Stimulated activated memory B cell treated with anti-CD40 and anti-IgM and Interleukin-4, amounts not matched to agents 10 μg/mL and 1 μg/mL and 100 μg/mL, for 72 hours (primary cell): ENCODE measurements at regions not wholly inside any gene's neighbourhood (a gene's known extent, or its start where the extent isn't known, plus 50 kb on each side); places are given as distances from the start of the nearest gene placed in this dataset.
A peak's percentile ranks its signal among the peaks of the same experiment; 100 is the strongest.
"Not testable (repeated sequence)": the region's sequence is repeated elsewhere in the genome, so short reads cannot be mapped to it uniquely, and the experiment has no call there.

ENCODE experiments used
- ATAC-seq: fragments of 150-1000 bp; cut with Tn5 transposase; 2 replicates; pipeline ENCODE4 v1.10.0; 2021
- H3K27ac Mint-ChIP-seq: one replicate; pipeline ENCODE4 v1.8.0; 2022; ENCODE audit warnings: mild to moderate bottlenecking, mixed read lengths
- H3K27me3 Mint-ChIP-seq: one replicate; pipeline ENCODE4 v1.8.0; 2022; ENCODE audit warnings: mixed read lengths
- H3K36me3 Mint-ChIP-seq: one replicate; pipeline ENCODE4 v1.8.0; 2022; ENCODE audit warnings: mixed read lengths
- H3K4me1 Mint-ChIP-seq: one replicate; pipeline ENCODE4 v1.8.0; 2022; ENCODE audit warnings: mixed read lengths
- H3K4me3 Mint-ChIP-seq: one replicate; pipeline ENCODE4 v1.8.0; 2022; ENCODE audit warnings: mild to moderate bottlenecking, moderate library complexity, mixed read lengths
- H3K9me3 Mint-ChIP-seq: one replicate; pipeline ENCODE4 v1.8.0; 2022; ENCODE audit warnings: mixed read lengths

GRCh38 chr11:45754741-45755140 lies 50.2 kb upstream of the SLC35C1 start:
- Mint-ChIP-seq H3K36me3 (no peaks in the 10 kb centered on the region), H3K4me3 (no peak overlapping the region), H3K27ac (no peak overlapping the region), H3K9me3 (no peaks in the 10 kb centered on the region), H3K27me3 (peaks cover 76% of the 10 kb centered on the region), H3K4me1 (no peaks in the 10 kb centered on the region)
- no peak for ATAC-seq

- H3K4me3 Mint-ChIP-seq, result no peak overlapping the region
- H3K9me3 Mint-ChIP-seq, result no peaks in the 10 kb centered on the region
- ATAC-seq, result no peak
- no peak overlapping the region for H3K27ac Mint-ChIP-seq
- no peaks in the 10 kb centered on the region for H3K4me1 Mint-ChIP-seq
- no peaks in the 10 kb centered on the region for H3K36me3 Mint-ChIP-seq
- peaks cover 78% of the 10 kb centered on the region for H3K27me3 Mint-ChIP-seq
Measured at GRCh38 chr11:45754261-45754709, 50.7 kb upstream of the SLC35C1 start.

GRCh38 chr11:45752106-45752505 lies 52.8 kb upstream of the SLC35C1 start:
- no peak for ATAC-seq
- Mint-ChIP-seq H3K4me1 (no peaks in the 10 kb centered on the region), H3K27me3 (peaks cover 68% of the 10 kb centered on the region), H3K27ac (no peak overlapping the region), H3K4me3 (no peak overlapping the region), H3K9me3 (no peaks in the 10 kb centered on the region), H3K36me3 (no peaks in the 10 kb centered on the region)

GRCh38 chr11:45751430-45751829 lies 53.5 kb upstream of the SLC35C1 start:
- H3K27me3 Mint-ChIP-seq, result peaks cover 62% of the 10 kb centered on the region
- no peak for ATAC-seq
- no peak overlapping the region for H3K4me3 Mint-ChIP-seq
- H3K36me3 Mint-ChIP-seq, result no peaks in the 10 kb centered on the region
- H3K27ac Mint-ChIP-seq, result no peak overlapping the region
- H3K4me1 Mint-ChIP-seq, result no peaks in the 10 kb centered on the region
- no peaks in the 10 kb centered on the region for H3K9me3 Mint-ChIP-seq

- no peak overlapping the region for H3K4me3 Mint-ChIP-seq
- H3K4me1 Mint-ChIP-seq, result no peaks in the 10 kb centered on the region
- H3K27ac Mint-ChIP-seq, result no peak overlapping the region
- no peaks in the 10 kb centered on the region for H3K36me3 Mint-ChIP-seq
- ATAC-seq, result no peak
- no peaks in the 10 kb centered on the region for H3K9me3 Mint-ChIP-seq
- H3K27me3 Mint-ChIP-seq, result peaks cover 52% of the 10 kb centered on the region
Measured at GRCh38 chr11:45750439-45750838, 54.5 kb upstream of the SLC35C1 start.

- H3K36me3 Mint-ChIP-seq, result no peaks in the 10 kb centered on the region
- no peak for ATAC-seq
- no peaks in the 10 kb centered on the region for H3K4me1 Mint-ChIP-seq
- H3K4me3 Mint-ChIP-seq, result no peak overlapping the region
- no peaks in the 10 kb centered on the region for H3K9me3 Mint-ChIP-seq
- no peak overlapping the region for H3K27ac Mint-ChIP-seq
- H3K27me3 Mint-ChIP-seq, result peaks cover 45% of the 10 kb centered on the region
Measured at GRCh38 chr11:45748801-45749200, 56.1 kb upstream of the SLC35C1 start.

GRCh38 chr11:45745065-45745811 lies 59.7 kb upstream of the SLC35C1 start:
- ATAC-seq, result no peak
- Mint-ChIP-seq H3K9me3 (no peaks in the 10 kb centered on the region), H3K4me1 (no peaks in the 10 kb centered on the region), H3K27ac (no peak overlapping the region), H3K36me3 (no peaks in the 10 kb centered on the region), H3K4me3 (no peak overlapping the region), H3K27me3 (peaks cover 13% of the 10 kb centered on the region)

- H3K4me3 Mint-ChIP-seq, result no peak overlapping the region
- H3K9me3 Mint-ChIP-seq, result no peaks in the 10 kb centered on the region
- H3K27ac Mint-ChIP-seq, result no peak overlapping the region
Measured at GRCh38 chr11:45743556-45744468, 61.1 kb upstream of the SLC35C1 start.

GRCh38 chr11:45741582-45741981 lies 63.4 kb upstream of the SLC35C1 start:
- Mint-ChIP-seq H3K27ac (no peak overlapping the region), H3K9me3 (no peaks in the 10 kb centered on the region), H3K4me1 (no peaks in the 10 kb centered on the region), H3K27me3 (peaks cover 7% of the 10 kb centered on the region), H3K36me3 (no peaks in the 10 kb centered on the region), H3K4me3 (no peak overlapping the region)
- ATAC-seq, result no peak

More at GRCh38 chr11:45743556-45744468, 61.1 kb upstream of the SLC35C1 start:
- Mint-ChIP-seq H3K36me3 (no peaks in the 10 kb centered on the region), H3K27me3 (peaks cover 1% of the 10 kb centered on the region), H3K4me1 (no peaks in the 10 kb centered on the region)
- no peak for ATAC-seq

- no peak for ATAC-seq
- no peaks in the 10 kb centered on the region for H3K36me3 Mint-ChIP-seq
- no peaks in the 10 kb centered on the region for H3K9me3 Mint-ChIP-seq
- H3K4me1 Mint-ChIP-seq, result no peaks in the 10 kb centered on the region
- peaks cover 13% of the 10 kb centered on the region for H3K27me3 Mint-ChIP-seq
- H3K4me3 Mint-ChIP-seq, result no peak overlapping the region
- no peak overlapping the region for H3K27ac Mint-ChIP-seq
Measured at GRCh38 chr11:45741032-45741431, 63.9 kb upstream of the SLC35C1 start.

- H3K9me3 Mint-ChIP-seq, result no peaks in the 10 kb centered on the region
- H3K27me3 Mint-ChIP-seq, result peaks cover 14% of the 10 kb centered on the region
- H3K36me3 Mint-ChIP-seq, result no peaks in the 10 kb centered on the region
- no peak overlapping the region for H3K4me3 Mint-ChIP-seq
- no peaks in the 10 kb centered on the region for H3K4me1 Mint-ChIP-seq
- H3K27ac Mint-ChIP-seq, result no peak overlapping the region
- no peak for ATAC-seq
Measured at GRCh38 chr11:45739866-45740265, 65.1 kb upstream of the SLC35C1 start.

GRCh38 chr11:45739071-45739470 lies 65.9 kb upstream of the SLC35C1 start:
- peaks cover 18% of the 10 kb centered on the region for H3K27me3 Mint-ChIP-seq
- not testable (repeated sequence) for H3K9me3 Mint-ChIP-seq, ATAC-seq, H3K27ac Mint-ChIP-seq, H3K4me1 Mint-ChIP-seq, H3K36me3 Mint-ChIP-seq, H3K4me3 Mint-ChIP-seq

- H3K9me3 Mint-ChIP-seq, H3K27ac Mint-ChIP-seq, H3K36me3 Mint-ChIP-seq, ATAC-seq, H3K4me1 Mint-ChIP-seq, H3K4me3 Mint-ChIP-seq: not testable (repeated sequence)
- peaks cover 25% of the 10 kb centered on the region for H3K27me3 Mint-ChIP-seq
Measured at GRCh38 chr11:45738194-45738593, 66.8 kb upstream of the SLC35C1 start.

- H3K27ac Mint-ChIP-seq, result no peak overlapping the region
- no peak for ATAC-seq
Measured at GRCh38 chr11:45737056-45737455, 67.9 kb upstream of the SLC35C1 start.

GRCh38 chr11:45736424-45736823 lies 68.5 kb upstream of the SLC35C1 start:
- Mint-ChIP-seq H3K36me3 (no peaks in the 10 kb centered on the region), H3K4me1 (no peaks in the 10 kb centered on the region), H3K9me3 (no peaks in the 10 kb centered on the region), H3K4me3 (no peak overlapping the region), H3K27me3 (peaks cover 25% of the 10 kb centered on the region), H3K27ac (no peak overlapping the region)
- ATAC-seq, result no peak

More at GRCh38 chr11:45737056-45737455, 67.9 kb upstream of the SLC35C1 start:
- Mint-ChIP-seq H3K36me3 (no peaks in the 10 kb centered on the region), H3K4me3 (no peak overlapping the region), H3K9me3 (no peaks in the 10 kb centered on the region), H3K4me1 (no peaks in the 10 kb centered on the region), H3K27me3 (peaks cover 25% of the 10 kb centered on the region)

- Mint-ChIP-seq H3K36me3 (no peaks in the 10 kb centered on the region), H3K27ac (no peak overlapping the region), H3K9me3 (no peaks in the 10 kb centered on the region), H3K4me3 (no peak overlapping the region), H3K4me1 (no peaks in the 10 kb centered on the region), H3K27me3 (peaks cover 45% of the 10 kb centered on the region)
- peak; percentile 25 for ATAC-seq
Measured at GRCh38 chr11:45733176-45733575, 67.8 kb upstream of the CHST1 start.
